Endothelial cell of umbilical vein (primary cell): ENCODE measurements at regions not wholly inside any gene's neighbourhood (a gene's known extent, or its start where the extent isn't known, plus 50 kb on each side); places are given as distances from the start of the nearest gene placed in this dataset.

Experiments used
- BruUV-seq: library from RNA; stranded (reverse); fragments of 400-500 nt; replicated peaks from 2 replicates; lab custom pipeline; 2021; lab: Mats Ljungman, UMichigan
- CTCF ChIA-PET: fragments of 300-600, 350-600 bp; sonication (Branson Sonifier 250); formaldehyde crosslinking; loops from one replicate; lab custom pipeline; 2021; ENCODE audit warnings: antibody characterized with exemption, inconsistent platforms; lab: Charles Lee
- POLR2A ChIA-PET: fragments of 300-600, 350-600 bp; sonication (Branson Sonifier 250); formaldehyde crosslinking; loops from one replicate; lab custom pipeline; 2021; ENCODE audit warnings: antibody characterized with exemption, inconsistent platforms; lab: Charles Lee
- DNase-seq: peaks from one replicate; pipeline ENCODE4 v3.0.0-alpha.2; 2011; ENCODE audit warnings: low read depth, low spot score
- FAIRE-seq: peaks from 2 replicates; lab custom pipeline; 2011; peaks lifted over from hg19 to GRCh38; lab: Jason Lieb, UNC
- H2AFZ ChIP-seq: 2 replicates; pipeline ENCODE4 v1.6.0; 2012; ENCODE audit warnings: low read depth, low read length, control low read depth, inconsistent platforms
- H3K27ac ChIP-seq: 2 replicates; pipeline ENCODE4 v1.5.1; 2011; ENCODE audit warnings: low read depth, mild to moderate bottlenecking, control low read depth, low read length, moderate library complexity; ENCODE audit not compliant: insufficient read depth
- H3K27me3 ChIP-seq, 2 experiments: 2 replicates each; pipeline versions ENCODE4 v1.6.0 to v1.6.1; 2011; ENCODE audit warnings: low read length in 2 of 2, mixed read lengths in 1 of 2; ENCODE audit not compliant: control insufficient read depth in 2 of 2, insufficient read depth in 2 of 2
- H3K36me3 ChIP-seq, 2 experiments: 2 replicates in 1 of 2; 3 replicates in 1 of 2; pipeline ENCODE4 v1.5.1; 2011; ENCODE audit warnings: low read length in 2 of 2, mild to moderate bottlenecking in 1 of 2, moderate library complexity in 1 of 2; ENCODE audit not compliant: control insufficient read depth in 2 of 2, insufficient read depth in 2 of 2; ENCODE audit errors: extremely low read depth in 1 of 2
- H3K4me1 ChIP-seq: 3 replicates; pipeline ENCODE4 v1.5.1; 2011; ENCODE audit warnings: mild to moderate bottlenecking, low read length; ENCODE audit not compliant: control insufficient read depth, insufficient read depth; ENCODE audit errors: extremely low read depth
- H3K4me2 ChIP-seq: 2 replicates; pipeline ENCODE4 v1.6.1; 2011; ENCODE audit warnings: low read length, control low read depth, mixed read lengths; ENCODE audit not compliant: insufficient read depth
- H3K4me3 ChIP-seq, 3 experiments: fragments of 200-600 bp in 1 of 3; sonication (generic), shearing (Covaris generic) in 1 of 3; replicated peaks in 1 of 3; 2 replicates each; pipeline ENCODE4 v1.5.1; 2011 to 2016; ENCODE audit warnings: control low read depth in 3 of 3, low read length in 3 of 3, mild to moderate bottlenecking in 2 of 3, inconsistent platforms in 1 of 3, low read depth in 1 of 3, moderate library complexity in 1 of 3; ENCODE audit not compliant: insufficient read depth in 1 of 3
- H3K79me2 ChIP-seq: 2 replicates; pipeline ENCODE4 v1.6.0; 2012; ENCODE audit warnings: low read length, inconsistent platforms; ENCODE audit not compliant: control insufficient read depth, insufficient read depth
- H3K9ac ChIP-seq: replicated peaks from 2 replicates; pipeline ENCODE3; 2011; ENCODE audit warnings: low read length, control low read depth; ENCODE audit not compliant: insufficient read depth; ENCODE audit errors: extremely low read depth
- H3K9me1 ChIP-seq: replicated peaks from 3 replicates; pipeline ENCODE4 v1.6.0; 2011; ENCODE audit warnings: mild to moderate bottlenecking, low read length; ENCODE audit not compliant: control insufficient read depth, insufficient read depth; ENCODE audit errors: extremely low read depth
- H3K9me3 ChIP-seq: replicated peaks from 2 replicates; pipeline ENCODE4 v1.5.1; 2012; ENCODE audit warnings: low read length, inconsistent platforms; ENCODE audit not compliant: control insufficient read depth, insufficient read depth
- H4K20me1 ChIP-seq: replicated peaks from 2 replicates; pipeline ENCODE3; 2011; ENCODE audit warnings: mild to moderate bottlenecking, low read length; ENCODE audit not compliant: control insufficient read depth, insufficient read depth; ENCODE audit errors: extremely low read depth
- EZH2 ChIP-seq: IDR thresholded peaks from 2 replicates; pipeline ENCODE4 v1.6.1; 2012; ENCODE audit warnings: borderline replicate concordance, low read depth, mild to moderate bottlenecking, moderate library complexity, low read length, inconsistent platforms; ENCODE audit not compliant: severe bottlenecking
- FOS ChIP-seq: IDR thresholded peaks from 2 replicates; pipeline ENCODE4 v1.6.1; 2011; ENCODE audit warnings: mild to moderate bottlenecking, low read length, moderate library complexity, borderline replicate concordance; ENCODE audit not compliant: insufficient read depth
- GATA2 ChIP-seq: IDR thresholded peaks from 2 replicates; pipeline ENCODE4 v1.7.0; 2011; ENCODE audit warnings: low read depth, mild to moderate bottlenecking, moderate library complexity, mixed read lengths, low read length; ENCODE audit not compliant: insufficient read length, insufficient read depth
- JUN ChIP-seq: IDR thresholded peaks from 2 replicates; pipeline ENCODE4 v1.6.1; 2011; ENCODE audit warnings: borderline replicate concordance, low read depth; ENCODE audit not compliant: insufficient read length, insufficient read depth
- MYC ChIP-seq: IDR thresholded peaks from one replicate; pipeline ENCODE4 v1.6.1; 2011; ENCODE audit warnings: mild to moderate bottlenecking, low read depth, low read length
- POLR2A ChIP-seq: IDR thresholded peaks from 2 replicates; pipeline ENCODE4 v1.6.1; 2012; ENCODE audit warnings: low read depth, mild to moderate bottlenecking, control low read depth, low read length
- POLR2AphosphoS5 ChIP-seq: IDR thresholded peaks from 2 replicates; pipeline ENCODE4 v1.6.1; 2012; ENCODE audit warnings: low read depth, mild to moderate bottlenecking, control low read depth, low read length, moderate library complexity; ENCODE audit not compliant: insufficient read depth
- dilution Hi-C: fragments of 300-500 bp; cut with MboI; formaldehyde crosslinking; loops from one replicate; pipeline ENCODE4 v1.15.0; 2019; ENCODE audit warnings: low sequenced_read_pairs; ENCODE audit not compliant: extremely low pct_ligation_motif_present
- intact Hi-C: fragments of 100-400 bp; cut with micrococcal nuclease; formaldehyde crosslinking; loops from one replicate; pipeline ENCODE4 v1.10.0; 2022
- TF ChIP-seq, protein P1 (sequence below): IDR thresholded peaks from 2 replicates; pipeline ENCODE4 v1.6.1; 2011; ENCODE audit not compliant: insufficient read depth, insufficient read length
- TF ChIP-seq, protein P2 (sequence below), 2 donors: IDR thresholded peaks; 1 replicate in 1 of 2; 2 replicates in 1 of 2; pipeline ENCODE4 v1.5.1; 2011; ENCODE audit warnings: low read length in 2 of 2, mild to moderate bottlenecking in 2 of 2, moderate library complexity in 2 of 2, control low read depth in 1 of 2, inconsistent platforms in 1 of 2, low read depth in 1 of 2; ENCODE audit not compliant: insufficient read depth in 1 of 2; ENCODE audit errors: extremely low read depth in 1 of 2

DNA sequence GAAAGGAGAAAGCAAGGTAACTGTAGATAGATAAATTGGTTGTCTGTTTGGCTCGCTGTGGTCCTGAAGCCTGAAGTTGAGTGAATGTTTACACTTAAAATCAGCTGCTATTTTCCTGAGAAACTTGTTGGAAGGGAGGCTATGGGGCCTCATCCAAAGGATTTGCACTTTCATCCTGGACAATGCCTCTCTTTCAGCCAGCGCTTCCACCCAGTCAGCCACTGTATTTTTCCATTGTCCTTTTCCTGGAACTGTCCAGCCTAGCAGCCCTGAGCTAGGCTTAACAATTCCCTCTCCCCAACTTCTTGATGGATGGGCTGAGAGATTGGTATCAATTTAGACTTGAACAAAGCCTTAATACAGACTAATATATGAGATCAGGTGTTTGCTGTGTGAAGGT is 429.2 kb downstream of the DMAC1 start:
- TF ChIP-seq FOS (no peak), JUN (no peak), MYC (no peak), EZH2 (no peak), POLR2AphosphoS5 (no peak), GATA2 (no peak), POLR2A (no peak)
- TF ChIP-seq, protein P1, sequence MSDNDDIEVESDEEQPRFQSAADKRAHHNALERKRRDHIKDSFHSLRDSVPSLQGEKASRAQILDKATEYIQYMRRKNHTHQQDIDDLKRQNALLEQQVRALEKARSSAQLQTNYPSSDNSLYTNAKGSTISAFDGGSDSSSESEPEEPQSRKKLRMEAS: no peak
- TF ChIP-seq, protein P2, sequence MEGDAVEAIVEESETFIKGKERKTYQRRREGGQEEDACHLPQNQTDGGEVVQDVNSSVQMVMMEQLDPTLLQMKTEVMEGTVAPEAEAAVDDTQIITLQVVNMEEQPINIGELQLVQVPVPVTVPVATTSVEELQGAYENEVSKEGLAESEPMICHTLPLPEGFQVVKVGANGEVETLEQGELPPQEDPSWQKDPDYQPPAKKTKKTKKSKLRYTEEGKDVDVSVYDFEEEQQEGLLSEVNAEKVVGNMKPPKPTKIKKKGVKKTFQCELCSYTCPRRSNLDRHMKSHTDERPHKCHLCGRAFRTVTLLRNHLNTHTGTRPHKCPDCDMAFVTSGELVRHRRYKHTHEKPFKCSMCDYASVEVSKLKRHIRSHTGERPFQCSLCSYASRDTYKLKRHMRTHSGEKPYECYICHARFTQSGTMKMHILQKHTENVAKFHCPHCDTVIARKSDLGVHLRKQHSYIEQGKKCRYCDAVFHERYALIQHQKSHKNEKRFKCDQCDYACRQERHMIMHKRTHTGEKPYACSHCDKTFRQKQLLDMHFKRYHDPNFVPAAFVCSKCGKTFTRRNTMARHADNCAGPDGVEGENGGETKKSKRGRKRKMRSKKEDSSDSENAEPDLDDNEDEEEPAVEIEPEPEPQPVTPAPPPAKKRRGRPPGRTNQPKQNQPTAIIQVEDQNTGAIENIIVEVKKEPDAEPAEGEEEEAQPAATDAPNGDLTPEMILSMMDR (IDR thresholded peaks at IDR 0.05; ENCODE audit: extremely low read depth in 1 of 2, insufficient read depth in 1 of 2, low read depth in 1 of 2, low read length in 2 of 2): no peak
- no peaks in the 10 kb centered on the region for H3K4me1 ChIP-seq
- no peaks in the 10 kb centered on the region for H3K79me2 ChIP-seq
- H3K4me2 ChIP-seq: no peak overlapping the region
- ChIA-PET CTCF (no interaction called here), POLR2A (no interaction called here)
- intact Hi-C loops: no loop called here
- dilution Hi-C loops: no loop called here
- no peaks in the 10 kb centered on the region for H4K20me1 ChIP-seq
- no peak overlapping the region for H3K27ac ChIP-seq
- no peak for FAIRE-seq
- H3K4me3 ChIP-seq: no peak overlapping the region
- no peak overlapping the region for H2AFZ ChIP-seq
- H3K27me3 ChIP-seq: no peaks in the 10 kb centered on the region
- no TSS peak for BruUV-seq
- H3K36me3 ChIP-seq: no peaks in the 10 kb centered on the region
- H3K9me3 ChIP-seq: no peaks in the 10 kb centered on the region
- no peak overlapping the region for H3K9ac ChIP-seq
- DNase-seq: no peak
- H3K9me1 ChIP-seq: no peaks in the 10 kb centered on the region
